ENCODE measurements at regions not wholly inside any gene's neighbourhood (a gene's known extent, or its start where the extent isn't known, plus 50 kb on each side); places are given as distances from the start of the nearest gene placed in this dataset.

DNA sequence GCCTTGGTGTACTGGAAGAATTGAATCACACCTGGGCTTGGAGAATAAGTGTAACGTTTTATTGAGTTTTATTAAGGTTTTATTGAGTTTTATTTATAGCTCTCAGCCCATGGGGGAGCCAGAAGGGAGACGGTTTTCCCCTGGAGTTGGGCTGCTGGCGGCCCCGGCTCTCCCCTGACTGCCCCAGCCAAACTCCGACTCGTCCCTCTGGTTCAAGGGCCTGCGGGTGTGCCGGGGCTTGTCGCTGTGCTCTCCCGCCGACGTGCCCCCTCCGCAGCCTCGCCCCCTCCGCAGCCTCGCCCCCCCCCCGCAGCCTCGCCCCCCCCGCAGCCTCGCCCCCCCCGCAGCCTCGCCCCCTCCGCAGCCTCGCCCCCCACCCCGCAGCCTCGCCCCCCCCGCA, 326.1 kb upstream of the RTL1 start:
- H3K36me3 Mint-ChIP-seq (ENCODE audit: low read depth, unreplicated experiment) = peaks cover 1% of the 10 kb centered on the region
- no peak for DNase-seq (ENCODE audit: low read depth)
- no peaks in the 10 kb centered on the region for H3K9me3 ChIP-seq (ENCODE audit: insufficient read depth, low read depth, low read length)
- H3K27me3 Mint-ChIP-seq (ENCODE audit: low read depth, unreplicated experiment) = peaks cover 22% of the 10 kb centered on the region
- H3K27me3 ChIP-seq (ENCODE audit: insufficient read depth, low read length) = no peaks in the 10 kb centered on the region
- FAIRE-seq = no peak
- peaks cover 6% of the 10 kb centered on the region for H3K4me1 Mint-ChIP-seq (ENCODE audit: low read depth, unreplicated experiment)
- H3K27ac ChIP-seq (ENCODE audit: low read depth, low read length) = no peak overlapping the region
- H3K79me2 ChIP-seq (ENCODE audit: insufficient read depth, low read length) = no peaks in the 10 kb centered on the region
- peaks cover 2% of the 10 kb centered on the region for H3K9me3 Mint-ChIP-seq (ENCODE audit: unreplicated experiment)
- no peaks in the 10 kb centered on the region for H4K20me1 ChIP-seq (ENCODE audit: insufficient read depth, low read length)
- no peak overlapping the region for H3K4me3 Mint-ChIP-seq (ENCODE audit: unreplicated experiment)
- H3K4me2 ChIP-seq (ENCODE audit: low read length) = no peak overlapping the region
- H3K36me3 ChIP-seq (ENCODE audit: insufficient read depth, low read length) = no peaks in the 10 kb centered on the region
- no peak overlapping the region for H2AFZ ChIP-seq (ENCODE audit: low read depth, low read length)
- TF ChIP-seq, protein P1, sequence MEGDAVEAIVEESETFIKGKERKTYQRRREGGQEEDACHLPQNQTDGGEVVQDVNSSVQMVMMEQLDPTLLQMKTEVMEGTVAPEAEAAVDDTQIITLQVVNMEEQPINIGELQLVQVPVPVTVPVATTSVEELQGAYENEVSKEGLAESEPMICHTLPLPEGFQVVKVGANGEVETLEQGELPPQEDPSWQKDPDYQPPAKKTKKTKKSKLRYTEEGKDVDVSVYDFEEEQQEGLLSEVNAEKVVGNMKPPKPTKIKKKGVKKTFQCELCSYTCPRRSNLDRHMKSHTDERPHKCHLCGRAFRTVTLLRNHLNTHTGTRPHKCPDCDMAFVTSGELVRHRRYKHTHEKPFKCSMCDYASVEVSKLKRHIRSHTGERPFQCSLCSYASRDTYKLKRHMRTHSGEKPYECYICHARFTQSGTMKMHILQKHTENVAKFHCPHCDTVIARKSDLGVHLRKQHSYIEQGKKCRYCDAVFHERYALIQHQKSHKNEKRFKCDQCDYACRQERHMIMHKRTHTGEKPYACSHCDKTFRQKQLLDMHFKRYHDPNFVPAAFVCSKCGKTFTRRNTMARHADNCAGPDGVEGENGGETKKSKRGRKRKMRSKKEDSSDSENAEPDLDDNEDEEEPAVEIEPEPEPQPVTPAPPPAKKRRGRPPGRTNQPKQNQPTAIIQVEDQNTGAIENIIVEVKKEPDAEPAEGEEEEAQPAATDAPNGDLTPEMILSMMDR (IDR thresholded peaks at IDR 0.05; ENCODE audit: insufficient read depth, low read depth, low read length) = no peak
- TF ChIP-seq EZH2 (IDR thresholded peaks at IDR 0.05; ENCODE audit: insufficient read depth, low read length) = no peak
- no peak overlapping the region for H3K9ac ChIP-seq (ENCODE audit: low read length)
- H3K4me3 ChIP-seq (ENCODE audit: insufficient read depth, low read depth, low read length) = no peak overlapping the region
- no peak overlapping the region for H3K27ac Mint-ChIP-seq (ENCODE audit: unreplicated experiment)
- no peaks in the 10 kb centered on the region for H3K4me1 ChIP-seq (ENCODE audit: insufficient read depth, low read length)

DNA sequence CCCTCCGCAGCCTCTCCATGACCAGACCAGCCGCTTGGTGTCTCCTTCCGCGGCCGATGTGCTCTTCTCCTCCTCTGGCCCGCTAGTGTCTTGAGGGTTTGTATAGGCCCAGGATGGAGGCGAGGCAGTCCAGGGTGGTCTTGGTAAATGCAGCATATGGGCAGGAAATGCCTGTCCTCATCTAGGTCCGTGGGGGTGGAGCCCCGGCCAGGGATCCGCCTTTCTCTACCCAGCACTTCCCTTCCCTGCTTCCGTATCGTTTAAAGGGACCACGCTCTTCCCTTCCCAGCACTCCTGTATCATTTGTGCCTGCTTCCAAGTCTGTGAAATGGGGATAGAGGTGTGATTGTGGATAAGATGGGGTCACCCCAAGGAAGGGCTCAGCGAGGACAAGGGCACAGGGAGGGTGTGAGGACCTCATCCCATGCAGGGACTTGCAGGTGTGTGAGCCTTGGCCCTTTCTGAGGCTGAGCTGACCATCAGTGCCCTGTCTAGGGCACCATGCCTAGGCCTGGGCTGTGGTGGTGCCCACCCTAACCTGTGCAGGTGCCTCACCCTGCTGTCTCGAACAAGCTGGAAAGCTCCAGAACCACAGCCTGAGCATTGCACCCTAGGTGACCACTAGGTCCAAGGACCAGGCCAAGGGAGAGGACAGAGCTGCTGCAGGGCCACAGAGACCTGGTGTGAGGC, 326.8 kb upstream of the RTL1 start:
- Histone ChIP-seq H2AFZ (ENCODE audit: low read depth, low read length) (no peak overlapping the region), H3K79me2 (ENCODE audit: insufficient read depth, low read length) (no peaks in the 10 kb centered on the region), H3K9me3 (ENCODE audit: insufficient read depth, low read depth, low read length) (no peaks in the 10 kb centered on the region), H4K20me1 (ENCODE audit: insufficient read depth, low read length) (no peaks in the 10 kb centered on the region), H3K9ac (ENCODE audit: low read length) (no peak overlapping the region), H3K36me3 (ENCODE audit: insufficient read depth, low read length) (no peaks in the 10 kb centered on the region), H3K27me3 (ENCODE audit: insufficient read depth, low read length) (no peaks in the 10 kb centered on the region), H3K4me3 (ENCODE audit: insufficient read depth, low read depth, low read length) (no peak overlapping the region), H3K27ac (ENCODE audit: low read depth, low read length) (no peak overlapping the region), H3K4me2 (ENCODE audit: low read length) (no peak overlapping the region), H3K4me1 (ENCODE audit: insufficient read depth, low read length) (no peaks in the 10 kb centered on the region)
- Mint-ChIP-seq H3K9me3 (ENCODE audit: unreplicated experiment) (peaks cover 2% of the 10 kb centered on the region), H3K36me3 (ENCODE audit: low read depth, unreplicated experiment) (peaks cover 1% of the 10 kb centered on the region), H3K27me3 (ENCODE audit: low read depth, unreplicated experiment) (peaks cover 23% of the 10 kb centered on the region), H3K27ac (ENCODE audit: unreplicated experiment) (no peak overlapping the region), H3K4me3 (ENCODE audit: unreplicated experiment) (no peak overlapping the region), H3K4me1 (ENCODE audit: low read depth, unreplicated experiment) (peaks cover 6% of the 10 kb centered on the region)
- DNase-seq (ENCODE audit: low read depth) (no peak), FAIRE-seq (no peak)
- TF ChIP-seq, protein P1 (IDR thresholded peaks at IDR 0.05; ENCODE audit: insufficient read depth, low read depth, low read length) = no peak
- no peak for TF ChIP-seq EZH2 (IDR thresholded peaks at IDR 0.05; ENCODE audit: insufficient read depth, low read length)

DNA sequence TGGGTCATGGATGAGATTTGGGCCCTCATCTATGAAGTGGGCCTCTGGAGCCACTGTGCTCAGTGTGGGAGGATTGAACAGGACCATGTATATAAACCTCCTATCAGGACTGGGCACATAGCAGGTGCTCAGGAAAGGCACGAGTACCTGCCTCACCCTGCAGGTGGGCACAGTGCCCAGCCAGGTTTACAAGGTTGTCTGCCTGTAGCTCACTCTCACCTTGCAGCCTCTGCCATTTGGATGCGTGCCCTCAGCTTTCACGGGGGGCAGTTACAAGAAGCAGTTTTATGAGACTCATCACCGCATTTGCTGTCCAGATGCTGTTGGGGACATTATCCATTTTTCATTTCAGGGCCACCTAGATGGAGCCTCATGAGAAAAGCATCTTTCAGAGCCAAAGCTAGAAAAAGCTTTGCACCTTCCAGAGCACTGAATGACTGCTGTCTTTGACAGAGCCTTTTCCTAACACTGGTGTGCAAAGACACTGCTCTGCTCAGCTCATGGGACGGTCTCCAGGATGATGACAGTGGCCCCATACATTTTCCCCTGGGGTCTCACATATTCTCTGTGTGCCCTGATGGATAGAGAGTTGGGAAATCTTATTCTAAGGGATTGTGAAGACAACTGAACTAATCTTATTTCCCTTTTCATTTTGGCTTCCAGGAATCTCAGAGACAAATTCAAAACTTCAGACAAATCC, 327.5 kb upstream of the RTL1 start:
- Histone ChIP-seq H3K36me3 (ENCODE audit: insufficient read depth, low read length) (no peaks in the 10 kb centered on the region), H2AFZ (ENCODE audit: low read depth, low read length) (no peak overlapping the region), H3K9me3 (ENCODE audit: insufficient read depth, low read depth, low read length) (no peaks in the 10 kb centered on the region), H3K79me2 (ENCODE audit: insufficient read depth, low read length) (no peaks in the 10 kb centered on the region), H3K4me3 (ENCODE audit: insufficient read depth, low read depth, low read length) (no peak overlapping the region), H3K27me3 (ENCODE audit: insufficient read depth, low read length) (no peaks in the 10 kb centered on the region), H4K20me1 (ENCODE audit: insufficient read depth, low read length) (no peaks in the 10 kb centered on the region), H3K9ac (ENCODE audit: low read length) (no peak overlapping the region), H3K4me2 (ENCODE audit: low read length) (no peak overlapping the region), H3K27ac (ENCODE audit: low read depth, low read length) (no peak overlapping the region), H3K4me1 (ENCODE audit: insufficient read depth, low read length) (no peaks in the 10 kb centered on the region)
- Mint-ChIP-seq H3K4me3 (ENCODE audit: unreplicated experiment) (no peak overlapping the region), H3K36me3 (ENCODE audit: low read depth, unreplicated experiment) (peaks cover 1% of the 10 kb centered on the region), H3K9me3 (ENCODE audit: unreplicated experiment) (peaks cover 2% of the 10 kb centered on the region), H3K4me1 (ENCODE audit: low read depth, unreplicated experiment) (peaks cover 6% of the 10 kb centered on the region), H3K27ac (ENCODE audit: unreplicated experiment) (no peak overlapping the region), H3K27me3 (ENCODE audit: low read depth, unreplicated experiment) (peaks cover 20% of the 10 kb centered on the region)
- no peak for DNase-seq (ENCODE audit: low read depth)
- TF ChIP-seq EZH2 (IDR thresholded peaks at IDR 0.05; ENCODE audit: insufficient read depth, low read length) = no peak
- TF ChIP-seq, protein P1 (IDR thresholded peaks at IDR 0.05; ENCODE audit: insufficient read depth, low read depth, low read length) = no peak
- FAIRE-seq = no peak

Measured in astrocyte (in vitro differentiated cells and primary cell).